Sigmoid colon (tissue), 6 donors: ENCODE measurements at regions not wholly inside any gene's neighbourhood (a gene's known extent, or its start where the extent isn't known, plus 50 kb on each side); places are given as distances from the start of the nearest gene placed in this dataset.

ENCODE experiments used
- DNase-seq: peaks from one replicate; pipeline ENCODE4 v3.0.0-alpha.2; 2019
- H3K27ac ChIP-seq, 4 donors: fragments of 200-600 bp; sonication (generic); one replicate each; pipeline ENCODE4 v1.5.1; 2016 to 2019; ENCODE audit warnings: mild to moderate bottlenecking in 1 of 4
- H3K27me3 ChIP-seq, 3 donors: fragments of 200-600 bp; sonication (generic); one replicate each; pipeline ENCODE4 v1.5.1; 2019; ENCODE audit warnings: mild to moderate bottlenecking in 1 of 3
- H3K36me3 ChIP-seq, 4 donors: fragments of 200-600 bp; sonication (generic); one replicate each; pipeline ENCODE4 v1.5.1; 2016 to 2019
- H3K4me1 ChIP-seq, 4 donors: fragments of 200-600 bp; sonication (generic); one replicate each; pipeline ENCODE4 v1.5.1; 2017 to 2019
- H3K4me3 ChIP-seq, 4 donors: fragments of 200-600 bp; sonication (generic); one replicate each; pipeline ENCODE4 v1.5.1; 2017 to 2019; ENCODE audit warnings: mild to moderate bottlenecking in 2 of 4, moderate library complexity in 1 of 4
- H3K9me3 ChIP-seq, 4 donors: fragments of 200-600 bp in 3 of 4; sonication (generic) in 3 of 4; one replicate each; pipeline versions ENCODE4 v1.5.1 to v1.6.1; 2013 to 2019
- CTCF ChIP-seq, 4 experiments: fragments of 450-650 bp in 3 of 4; fragments of 200-600 bp in 1 of 4; IDR thresholded peaks; one replicate each; pipeline ENCODE4 v1.5.1; 2016 to 2019; ENCODE audit warnings: antibody characterized with exemption in 4 of 4, mild to moderate bottlenecking in 3 of 4, moderate library complexity in 2 of 4
- EP300 ChIP-seq, 4 donors: sonication (generic); formaldehyde crosslinking; IDR thresholded peaks; one replicate each; pipeline ENCODE4 v1.6.1; 2017; ENCODE audit warnings: antibody characterized with exemption in 4 of 4
- POLR2A ChIP-seq, 2 donors: fragments of 450-650 bp; IDR thresholded peaks; one replicate each; pipeline ENCODE4 v1.6.1; 2016; ENCODE audit warnings: antibody characterized with exemption in 2 of 2, mild to moderate bottlenecking in 2 of 2, moderate library complexity in 2 of 2
- POLR2AphosphoS5 ChIP-seq, 4 donors: sonication (generic); formaldehyde crosslinking; IDR thresholded peaks; one replicate each; pipeline ENCODE4 v1.6.1; 2017; ENCODE audit warnings: antibody characterized with exemption in 4 of 4
- WGBS, 2 donors: extraction: QIAGEN DNeasy Blood & Tissue Kit; methylation state at CpG; one replicate each; pipeline ENCODE4 v1.1.7; 2013; 5-methylcytosine and 5-hydroxymethylcytosine counted together
- intact Hi-C: fragments of 100-400 bp; cut with DNase I; formaldehyde crosslinking; loops from one replicate; pipeline ENCODE4 v1.15.1; 2023
- donor health status: healthy with polysubstance abuse.
- donor health status: healthy.

GRCh38 chr13:40236566-40237168 is 429.8 kb downstream of the FOXO1 start:
- no peaks in the 10 kb centered on the region for H3K9me3 ChIP-seq
- peak overlapping the region; percentile 64 to 81 (median 72) for H3K27ac ChIP-seq
- DNase-seq = peak; percentile 87
- no peak overlapping the region for H3K4me3 ChIP-seq
- H3K36me3 ChIP-seq = no peaks in the 10 kb centered on the region
- WGBS, 2 donors = 74 to 83% methylated on average over 12 of the region's 12 CpGs
- peaks cover 0 to 5% (median 3%) of the 10 kb centered on the region in 4 donors for H3K4me1 ChIP-seq
- TF ChIP-seq CTCF (IDR thresholded peaks at IDR 0.05) = no peak
- peak; percentile 54 to 76 (median 69) for TF ChIP-seq POLR2AphosphoS5 (IDR thresholded peaks at IDR 0.05)
- peak; percentile 31 to 86 (median 38) for TF ChIP-seq EP300 (IDR thresholded peaks at IDR 0.05)
- H3K27me3 ChIP-seq = no peaks in the 10 kb centered on the region
- intact Hi-C loops = no loop called here

GRCh38 chr13:40238761-40239160 is 427.7 kb downstream of the FOXO1 start:
- no peaks in the 10 kb centered on the region for H3K9me3 ChIP-seq
- no peak for TF ChIP-seq POLR2AphosphoS5 (IDR thresholded peaks at IDR 0.05)
- no peak for DNase-seq
- intact Hi-C loops = no loop called here
- H3K4me1 ChIP-seq = peaks cover 0 to 4% (median 2%) of the 10 kb centered on the region in 4 donors
- no peaks in the 10 kb centered on the region for H3K36me3 ChIP-seq
- no peak overlapping the region for H3K27ac ChIP-seq
- WGBS, 2 donors = 84 to 92% methylated on average over 3 of the region's 3 CpGs
- H3K4me3 ChIP-seq = no peak overlapping the region
- H3K27me3 ChIP-seq = no peaks in the 10 kb centered on the region

- no peak for TF ChIP-seq POLR2A (IDR thresholded peaks at IDR 0.05)
- intact Hi-C loops = no loop called here
- H3K36me3 ChIP-seq = no peaks in the 10 kb centered on the region
- H3K27me3 ChIP-seq = no peaks in the 10 kb centered on the region
- no peak for DNase-seq
- 81 to 87% methylated on average over 2 of the region's 2 CpGs for WGBS, 2 donors
- H3K4me3 ChIP-seq = no peak overlapping the region
- H3K27ac ChIP-seq = no peak overlapping the region
- no peaks in the 10 kb centered on the region for H3K9me3 ChIP-seq
- H3K4me1 ChIP-seq = peaks cover 0 to 4% (median 0%) of the 10 kb centered on the region in 4 donors
Measured at GRCh38 chr13:40240293-40240692, 426.1 kb downstream of the FOXO1 start.

GRCh38 chr13:40241125-40241798 is 425.2 kb downstream of the FOXO1 start:
- no peaks in the 10 kb centered on the region for H3K27me3 ChIP-seq
- DNase-seq = no peak
- H3K4me1 ChIP-seq = peaks cover 0 to 4% (median 0%) of the 10 kb centered on the region in 4 donors
- 83 to 90% methylated on average over 3 of the region's 3 CpGs for WGBS, 2 donors
- intact Hi-C loops = no loop called here
- no peak for TF ChIP-seq POLR2AphosphoS5 (IDR thresholded peaks at IDR 0.05)
- no peak for TF ChIP-seq EP300 (IDR thresholded peaks at IDR 0.05)
- no peaks in the 10 kb centered on the region for H3K9me3 ChIP-seq
- no peak overlapping the region for H3K27ac ChIP-seq
- no peak overlapping the region for H3K4me3 ChIP-seq
- no peaks in the 10 kb centered on the region for H3K36me3 ChIP-seq

- Histone ChIP-seq H3K36me3 (no peaks in the 10 kb centered on the region), H3K4me1 (no peaks in the 10 kb centered on the region), H3K9me3 (no peaks in the 10 kb centered on the region), H3K4me3 (no peak overlapping the region), H3K27me3 (no peaks in the 10 kb centered on the region), H3K27ac (no peak overlapping the region)
- TF ChIP-seq POLR2AphosphoS5 (IDR thresholded peaks at IDR 0.05) (no peak), POLR2A (IDR thresholded peaks at IDR 0.05) (no peak), CTCF (IDR thresholded peaks at IDR 0.05) (no peak), EP300 (IDR thresholded peaks at IDR 0.05) (no peak)
- 86 to 95% methylated on average over 3 of the region's 3 CpGs for WGBS, 2 donors
- intact Hi-C loops = no loop called here
- DNase-seq = no peak
Measured at GRCh38 chr13:40243047-40243446, 423.4 kb downstream of the FOXO1 start.

- no peaks in the 10 kb centered on the region for H3K4me1 ChIP-seq
- H3K4me3 ChIP-seq = no peak overlapping the region
- WGBS, 2 donors = 21 to 67% methylated on average over 3 of the region's 3 CpGs
- intact Hi-C loops = no loop called here
- no peak for DNase-seq
- H3K27ac ChIP-seq = no peak overlapping the region
- no peaks in the 10 kb centered on the region for H3K9me3 ChIP-seq
- H3K36me3 ChIP-seq = no peaks in the 10 kb centered on the region
- TF ChIP-seq EP300 (IDR thresholded peaks at IDR 0.05) (no peak), POLR2AphosphoS5 (IDR thresholded peaks at IDR 0.05) (no peak), POLR2A (IDR thresholded peaks at IDR 0.05) (no peak), CTCF (IDR thresholded peaks at IDR 0.05) (no peak)
- no peaks in the 10 kb centered on the region for H3K27me3 ChIP-seq
Measured at GRCh38 chr13:40243982-40244381, 422.5 kb downstream of the FOXO1 start.
